Thyroid gland (tissue), 4 donors: ENCODE measurements at regions not wholly inside any gene's neighbourhood (a gene's known extent, or its start where the extent isn't known, plus 50 kb on each side); places are given as distances from the start of the nearest gene placed in this dataset.

Experiments
- CTCF ChIP-seq, 6 experiments: fragments of 200-600 bp in 3 of 6; fragments of 450-650 bp in 3 of 6; sonication (generic) in 3 of 6; IDR thresholded peaks; one replicate each; pipeline ENCODE4 v1.5.1; 2016 to 2019; ENCODE audit warnings: antibody characterized with exemption in 6 of 6, mild to moderate bottlenecking in 2 of 6, inconsistent platforms in 1 of 6, moderate library complexity in 1 of 6
- POLR2A ChIP-seq, 2 donors: fragments of 450-650 bp; IDR thresholded peaks; one replicate each; pipeline ENCODE4 v1.6.1; 2017; ENCODE audit warnings: antibody characterized with exemption in 2 of 2, mild to moderate bottlenecking in 2 of 2, moderate library complexity in 1 of 2

- TF ChIP-seq CTCF (IDR thresholded peaks at IDR 0.05): no peak
- no peak for TF ChIP-seq POLR2A (IDR thresholded peaks at IDR 0.05)
Observed at GRCh38 chr4:22299678-22300077, 216.2 kb downstream of the ADGRA3 start.
